ENCODE measurements at regions not wholly inside any gene's neighbourhood (a gene's known extent, or its start where the extent isn't known, plus 50 kb on each side); places are given as distances from the start of the nearest gene placed in this dataset.
"Not testable (repeated sequence)": the region's sequence is repeated elsewhere in the genome, so short reads cannot be mapped to it uniquely, and the experiment has no call there.

GRCh38 chr1:185393815-185394214 lies 76.8 kb upstream of the IVNS1ABP start:
- H3K9ac ChIP-seq (ENCODE audit: insufficient read length) = no peak overlapping the region
- no peaks in the 10 kb centered on the region for H3K36me3 ChIP-seq (ENCODE audit: insufficient read depth, low read length)
- no peak overlapping the region for H3K27ac ChIP-seq
- no peak overlapping the region for H3K4me3 ChIP-seq
- DNase-seq (ENCODE audit: low read depth, low spot score) = no peak
- TF ChIP-seq EZH2 (IDR thresholded peaks at IDR 0.05) (no peak), FOXP2 (optimal IDR thresholded peaks at IDR 0.05; ENCODE audit: control extremely low read depth, extremely low read length, insufficient read depth) (no peak), POLR2AphosphoS5 (IDR thresholded peaks at IDR 0.05; ENCODE audit: borderline replicate concordance, low read depth, low read length) (no peak)
- no peaks in the 10 kb centered on the region for H3K9me3 ChIP-seq (ENCODE audit: low read depth, low read length)

- no peak overlapping the region for H3K27ac ChIP-seq
- no peak overlapping the region for H3K4me3 ChIP-seq
- no peak overlapping the region for H3K9ac ChIP-seq (ENCODE audit: insufficient read length)
- DNase-seq (ENCODE audit: low read depth, low spot score) = no peak
- no peaks in the 10 kb centered on the region for H3K9me3 ChIP-seq (ENCODE audit: low read depth, low read length)
- no peaks in the 10 kb centered on the region for H3K36me3 ChIP-seq (ENCODE audit: insufficient read depth, low read length)
- TF ChIP-seq POLR2AphosphoS5 (IDR thresholded peaks at IDR 0.05; ENCODE audit: borderline replicate concordance, low read depth, low read length) = no peak
- TF ChIP-seq FOXP2 (optimal IDR thresholded peaks at IDR 0.05; ENCODE audit: control extremely low read depth, extremely low read length, insufficient read depth) = no peak
- TF ChIP-seq EZH2 (IDR thresholded peaks at IDR 0.05) = no peak
These were observed 76.2 kb upstream of the IVNS1ABP start for GRCh38 chr1:185393205-185393604.

- Histone ChIP-seq H3K36me3 (ENCODE audit: insufficient read depth, low read length) (no peaks in the 10 kb centered on the region), H3K9ac (ENCODE audit: insufficient read length) (no peak overlapping the region), H3K27ac (no peak overlapping the region), H3K9me3 (ENCODE audit: low read depth, low read length) (no peaks in the 10 kb centered on the region), H3K4me3 (no peak overlapping the region)
- no peak for TF ChIP-seq POLR2AphosphoS5 (IDR thresholded peaks at IDR 0.05; ENCODE audit: borderline replicate concordance, low read depth, low read length)
- TF ChIP-seq EZH2 (IDR thresholded peaks at IDR 0.05) = no peak
- TF ChIP-seq FOXP2 (optimal IDR thresholded peaks at IDR 0.05; ENCODE audit: control extremely low read depth, extremely low read length, insufficient read depth) = no peak
- DNase-seq (ENCODE audit: low read depth, low spot score) = no peak
These were observed 71.8 kb upstream of the IVNS1ABP start for GRCh38 chr1:185388815-185389214.

GRCh38 chr1:185388346-185388745 lies 71.3 kb upstream of the IVNS1ABP start:
- no peak for TF ChIP-seq FOXP2 (optimal IDR thresholded peaks at IDR 0.05; ENCODE audit: control extremely low read depth, extremely low read length, insufficient read depth)
- H3K9ac ChIP-seq (ENCODE audit: insufficient read length) = no peak overlapping the region
- no peak for DNase-seq (ENCODE audit: low read depth, low spot score)
- H3K27ac ChIP-seq = no peak overlapping the region
- H3K4me3 ChIP-seq = no peak overlapping the region
- no peaks in the 10 kb centered on the region for H3K9me3 ChIP-seq (ENCODE audit: low read depth, low read length)
- no peaks in the 10 kb centered on the region for H3K36me3 ChIP-seq (ENCODE audit: insufficient read depth, low read length)

- no peak overlapping the region for H3K27ac ChIP-seq
- H3K36me3 ChIP-seq (ENCODE audit: insufficient read depth, low read length) = no peaks in the 10 kb centered on the region
- no peak for DNase-seq (ENCODE audit: low read depth, low spot score)
- no peak overlapping the region for H3K4me3 ChIP-seq
- H3K9ac ChIP-seq (ENCODE audit: insufficient read length) = no peak overlapping the region
- TF ChIP-seq FOXP2 (optimal IDR thresholded peaks at IDR 0.05; ENCODE audit: control extremely low read depth, extremely low read length, insufficient read depth) = no peak
- no peaks in the 10 kb centered on the region for H3K9me3 ChIP-seq (ENCODE audit: low read depth, low read length)
These were observed 68.9 kb upstream of the IVNS1ABP start for GRCh38 chr1:185385991-185386390.

GRCh38 chr1:185383805-185384204 lies 66.8 kb upstream of the IVNS1ABP start:
- DNase-seq (ENCODE audit: low read depth, low spot score); H3K27ac ChIP-seq; H3K9me3 ChIP-seq (ENCODE audit: low read depth, low read length); H3K36me3 ChIP-seq (ENCODE audit: insufficient read depth, low read length); H3K4me3 ChIP-seq; H3K9ac ChIP-seq (ENCODE audit: insufficient read length): not testable (repeated sequence)

- no peak for TF ChIP-seq FOXP2 (optimal IDR thresholded peaks at IDR 0.05; ENCODE audit: control extremely low read depth, extremely low read length, insufficient read depth)
- no peak for TF ChIP-seq EZH2 (IDR thresholded peaks at IDR 0.05)
- TF ChIP-seq POLR2AphosphoS5 (IDR thresholded peaks at IDR 0.05; ENCODE audit: borderline replicate concordance, low read depth, low read length) = no peak
- Histone ChIP-seq H3K36me3 (ENCODE audit: insufficient read depth, low read length) (no peaks in the 10 kb centered on the region), H3K4me3 (no peak overlapping the region), H3K9me3 (ENCODE audit: low read depth, low read length) (no peaks in the 10 kb centered on the region), H3K9ac (ENCODE audit: insufficient read length) (no peak overlapping the region), H3K27ac (no peak overlapping the region)
- no peak for DNase-seq (ENCODE audit: low read depth, low spot score)
These were observed 60.8 kb upstream of the IVNS1ABP start for GRCh38 chr1:185377831-185378230.

GRCh38 chr1:185376840-185377635 lies 60.0 kb upstream of the IVNS1ABP start:
- DNase-seq (ENCODE audit: low read depth, low spot score) = no peak
- Histone ChIP-seq H3K27ac (no peak overlapping the region), H3K36me3 (ENCODE audit: insufficient read depth, low read length) (no peaks in the 10 kb centered on the region), H3K4me3 (no peak overlapping the region), H3K9me3 (ENCODE audit: low read depth, low read length) (no peaks in the 10 kb centered on the region), H3K9ac (ENCODE audit: insufficient read length) (no peak overlapping the region)
- no peak for TF ChIP-seq POLR2AphosphoS5 (IDR thresholded peaks at IDR 0.05; ENCODE audit: borderline replicate concordance, low read depth, low read length)
- no peak for TF ChIP-seq FOXP2 (optimal IDR thresholded peaks at IDR 0.05; ENCODE audit: control extremely low read depth, extremely low read length, insufficient read depth)
- no peak for TF ChIP-seq EZH2 (IDR thresholded peaks at IDR 0.05)

- no peak for DNase-seq (ENCODE audit: low read depth, low spot score)
- TF ChIP-seq EZH2 (IDR thresholded peaks at IDR 0.05) (no peak), POLR2AphosphoS5 (IDR thresholded peaks at IDR 0.05; ENCODE audit: borderline replicate concordance, low read depth, low read length) (no peak), FOXP2 (optimal IDR thresholded peaks at IDR 0.05; ENCODE audit: control extremely low read depth, extremely low read length, insufficient read depth) (no peak)
- Histone ChIP-seq H3K36me3 (ENCODE audit: insufficient read depth, low read length) (no peaks in the 10 kb centered on the region), H3K9ac (ENCODE audit: insufficient read length) (no peak overlapping the region), H3K4me3 (no peak overlapping the region), H3K27ac (no peak overlapping the region), H3K9me3 (ENCODE audit: low read depth, low read length) (no peaks in the 10 kb centered on the region)
These were observed 59.2 kb upstream of the IVNS1ABP start for GRCh38 chr1:185376288-185376687.

Data from SK-N-MC (cell line).